IPS DF 6.9 (cell line): ENCODE measurements at regions not wholly inside any gene's neighbourhood (a gene's known extent, or its start where the extent isn't known, plus 50 kb on each side); places are given as distances from the start of the nearest gene placed in this dataset.

Source experiments
- DNase-seq: peaks from one replicate; pipeline ENCODE4 v3.0.0-alpha.2; 2013; ENCODE audit warnings: low read depth, low spot score
- H3K27ac ChIP-seq: one replicate; pipeline ENCODE4 v1.5.1; 2013; ENCODE audit warnings: low read length, control low read depth
- H3K27me3 ChIP-seq: 2 replicates; pipeline ENCODE4 v1.6.1; 2013; ENCODE audit warnings: mild to moderate bottlenecking, low read length; ENCODE audit not compliant: control insufficient read depth, insufficient read depth
- H3K36me3 ChIP-seq: 2 replicates; pipeline ENCODE4 v1.6.1; 2013; ENCODE audit warnings: low read length; ENCODE audit not compliant: control insufficient read depth, insufficient read depth
- H3K4me1 ChIP-seq: 2 replicates; pipeline ENCODE4 v1.6.1; 2013; ENCODE audit warnings: low read length; ENCODE audit not compliant: control insufficient read depth, insufficient read depth
- H3K4me3 ChIP-seq: 2 replicates; pipeline ENCODE4 v1.5.1; 2013; ENCODE audit warnings: mild to moderate bottlenecking, low read length
- H3K9me3 ChIP-seq: 2 replicates; pipeline ENCODE4 v1.6.1; 2013; ENCODE audit warnings: low read length, inconsistent platforms; ENCODE audit not compliant: control insufficient read depth, insufficient read depth
- WGBS: extraction: QIAGEN DNeasy Blood & Tissue Kit; methylation state at CpG from one replicate; pipeline ENCODE4 v1.1.7; 2013; ENCODE audit warnings: mixed read lengths, missing lambda C conversion rate; ENCODE audit not compliant: insufficient read length, insufficient coverage; 5-methylcytosine and 5-hydroxymethylcytosine counted together

DNA sequence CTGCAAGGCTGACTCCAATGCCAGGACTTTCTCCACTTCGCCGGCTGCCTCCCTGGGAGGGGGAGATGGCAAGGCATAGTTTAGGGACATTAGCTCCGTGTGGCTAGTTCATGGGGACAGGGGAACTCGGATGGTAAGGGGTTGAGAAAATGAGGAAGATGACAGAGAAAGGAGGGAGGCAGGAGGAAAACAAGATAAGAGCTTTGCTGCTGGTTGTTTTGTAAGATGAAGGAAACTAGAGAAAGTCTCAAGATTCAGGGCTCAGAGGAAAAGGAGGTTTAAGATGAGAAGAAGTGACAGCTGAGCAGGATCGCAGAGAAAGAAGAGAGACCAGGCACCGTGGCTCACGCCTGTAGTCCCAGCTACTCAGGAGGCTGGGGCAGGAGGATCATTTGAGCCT is 180.9 kb upstream of the RREB1 start:
- H3K27me3 ChIP-seq, result no peaks in the 10 kb centered on the region
- no CpG with 5 or more reads among the region's 7 CpGs for WGBS
- no peaks in the 10 kb centered on the region for H3K9me3 ChIP-seq
- no peaks in the 10 kb centered on the region for H3K36me3 ChIP-seq
- DNase-seq, result no peak
- H3K4me3 ChIP-seq, result no peak overlapping the region
- no peaks in the 10 kb centered on the region; the same call in 1 of the 2 replicates for H3K4me1 ChIP-seq
- H3K27ac ChIP-seq, result no peak overlapping the region

DNA sequence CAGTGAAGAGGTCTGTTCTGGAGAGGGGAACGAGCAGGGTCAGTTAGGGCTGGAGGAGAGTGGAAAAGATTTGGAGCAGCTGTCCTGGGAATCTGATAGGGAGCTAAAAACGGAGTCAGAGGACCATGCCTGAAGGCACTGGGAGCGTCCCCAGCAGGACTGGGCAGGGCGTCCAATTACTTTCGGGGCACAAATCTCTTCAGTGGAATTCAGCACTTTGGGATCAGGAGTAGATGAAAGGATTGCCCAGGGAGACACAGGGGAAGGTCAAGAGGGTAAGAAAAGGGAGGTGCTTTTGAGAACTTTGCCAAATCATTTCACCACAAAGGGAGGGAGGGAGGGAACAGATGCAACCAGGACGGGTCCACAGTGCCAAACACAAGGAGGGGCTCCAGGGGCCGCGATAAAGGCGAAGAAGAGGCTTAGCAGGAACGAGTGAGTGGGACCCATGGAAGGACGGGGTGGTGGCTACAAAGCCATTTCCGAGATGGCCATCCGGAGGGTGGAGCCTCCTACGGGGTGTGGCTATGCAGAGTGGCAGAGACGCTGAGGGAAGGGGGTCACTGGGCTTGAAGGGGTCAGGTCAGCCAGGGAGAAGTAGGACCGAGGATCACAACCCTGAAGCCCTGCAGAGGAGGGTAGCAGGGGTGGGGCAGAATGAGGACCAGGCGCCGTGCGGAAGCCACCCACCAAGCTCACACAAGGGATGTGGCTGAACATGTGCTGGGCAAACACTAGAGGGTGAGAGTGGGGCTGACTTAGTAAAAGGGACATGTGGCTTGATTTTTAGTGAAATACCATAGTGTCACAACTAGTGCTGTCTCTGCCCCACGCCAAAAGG is 180.0 kb upstream of the RREB1 start:
- H3K9me3 ChIP-seq, result no peaks in the 10 kb centered on the region
- no peak for DNase-seq
- no peaks in the 10 kb centered on the region; the same call in 1 of the 2 replicates for H3K4me1 ChIP-seq
- H3K27me3 ChIP-seq, result no peaks in the 10 kb centered on the region
- no peak overlapping the region for H3K4me3 ChIP-seq
- WGBS, result no CpG with 5 or more reads among the region's 20 CpGs
- no peaks in the 10 kb centered on the region for H3K36me3 ChIP-seq
- no peak overlapping the region for H3K27ac ChIP-seq

DNA sequence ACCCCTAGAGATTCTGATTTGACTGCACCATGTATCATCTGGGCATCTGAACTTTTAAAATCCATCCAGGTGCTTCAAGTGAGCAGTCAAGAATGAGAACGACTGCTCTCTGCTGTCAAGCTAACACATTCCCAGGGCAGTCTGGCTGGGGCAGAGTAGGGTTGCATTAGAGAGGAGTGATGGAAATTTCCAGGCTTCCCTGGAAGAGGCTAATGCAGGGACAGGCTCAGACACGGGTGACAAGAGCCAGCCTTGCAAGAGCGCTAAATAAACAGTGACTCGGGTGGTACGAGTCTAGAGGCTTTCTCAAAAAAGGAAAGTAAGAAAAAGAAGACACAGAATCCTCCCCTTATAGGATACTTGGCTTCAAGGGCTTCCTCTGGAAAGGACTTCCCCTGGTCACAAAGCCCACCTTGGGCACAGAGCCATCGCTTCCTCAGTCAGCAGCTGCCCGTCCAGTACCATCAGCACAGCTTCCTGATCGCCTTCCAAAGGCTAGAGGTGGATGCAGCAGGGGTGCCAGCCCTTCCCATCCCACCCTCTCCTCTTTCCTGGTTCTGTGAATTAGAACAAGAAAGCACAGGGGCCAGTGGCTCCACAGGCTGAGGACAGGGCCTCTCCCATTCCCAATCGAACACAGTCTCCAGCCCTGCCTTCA is 177.4 kb upstream of the RREB1 start:
- Histone ChIP-seq H3K27ac (no peak overlapping the region), H3K36me3 (no peaks in the 10 kb centered on the region), H3K4me1 (no peaks in the 10 kb centered on the region; the same call in 1 of the 2 replicates), H3K27me3 (no peaks in the 10 kb centered on the region), H3K9me3 (no peaks in the 10 kb centered on the region), H3K4me3 (no peak overlapping the region)
- WGBS, result no CpG with 5 or more reads among the region's 9 CpGs
- no peak for DNase-seq

GRCh38 chr6:6931071-6932025 is 176.4 kb upstream of the RREB1 start:
- no peak overlapping the region for H3K27ac ChIP-seq
- no peak overlapping the region for H3K4me3 ChIP-seq
- DNase-seq, result no peak
- H3K36me3 ChIP-seq, result no peaks in the 10 kb centered on the region
- no peaks in the 10 kb centered on the region for H3K27me3 ChIP-seq
- no peaks in the 10 kb centered on the region; the same call in 1 of the 2 replicates for H3K4me1 ChIP-seq
- WGBS, result 100% methylated on average over 1 of the region's 9 CpGs
- no peaks in the 10 kb centered on the region for H3K9me3 ChIP-seq

- DNase-seq, result no peak
- no peak overlapping the region for H3K27ac ChIP-seq
- H3K4me3 ChIP-seq, result no peak overlapping the region
- H3K9me3 ChIP-seq, result no peaks in the 10 kb centered on the region
- no peaks in the 10 kb centered on the region for H3K36me3 ChIP-seq
- no peaks in the 10 kb centered on the region; the same call in 1 of the 2 replicates for H3K4me1 ChIP-seq
- 100% methylated on average over 3 of the region's 4 CpGs for WGBS
- H3K27me3 ChIP-seq, result no peaks in the 10 kb centered on the region
These were observed 175.4 kb upstream of the RREB1 start for GRCh38 chr6:6932341-6932740.

- Histone ChIP-seq H3K27ac (no peak overlapping the region), H3K4me3 (no peak overlapping the region), H3K27me3 (no peaks in the 10 kb centered on the region), H3K4me1 (no peaks in the 10 kb centered on the region; the same call in 1 of the 2 replicates), H3K36me3 (no peaks in the 10 kb centered on the region), H3K9me3 (no peaks in the 10 kb centered on the region)
- no peak for DNase-seq
- WGBS, result no CpG with 5 or more reads among the region's 7 CpGs
These were observed 174.8 kb upstream of the RREB1 start for GRCh38 chr6:6932968-6933367.

- DNase-seq, result no peak
- no peaks in the 10 kb centered on the region for H3K9me3 ChIP-seq
- no peak overlapping the region for H3K4me3 ChIP-seq
- WGBS, result no CpG with 5 or more reads among the region's 47 CpGs
- no peak overlapping the region for H3K27ac ChIP-seq
- no peaks in the 10 kb centered on the region for H3K36me3 ChIP-seq
- no peaks in the 10 kb centered on the region for H3K27me3 ChIP-seq
- H3K4me1 ChIP-seq, result no peaks in the 10 kb centered on the region
These were observed 167.4 kb upstream of the RREB1 start for GRCh38 chr6:6940031-6941025.

GRCh38 chr6:6941201-6941600 is 166.6 kb upstream of the RREB1 start:
- no peak for DNase-seq
- Histone ChIP-seq H3K36me3 (no peaks in the 10 kb centered on the region), H3K27ac (no peak overlapping the region), H3K4me3 (no peak overlapping the region), H3K9me3 (no peaks in the 10 kb centered on the region), H3K4me1 (no peaks in the 10 kb centered on the region), H3K27me3 (no peaks in the 10 kb centered on the region)
- WGBS, result no CpG with 5 or more reads among the region's 8 CpGs

DNA sequence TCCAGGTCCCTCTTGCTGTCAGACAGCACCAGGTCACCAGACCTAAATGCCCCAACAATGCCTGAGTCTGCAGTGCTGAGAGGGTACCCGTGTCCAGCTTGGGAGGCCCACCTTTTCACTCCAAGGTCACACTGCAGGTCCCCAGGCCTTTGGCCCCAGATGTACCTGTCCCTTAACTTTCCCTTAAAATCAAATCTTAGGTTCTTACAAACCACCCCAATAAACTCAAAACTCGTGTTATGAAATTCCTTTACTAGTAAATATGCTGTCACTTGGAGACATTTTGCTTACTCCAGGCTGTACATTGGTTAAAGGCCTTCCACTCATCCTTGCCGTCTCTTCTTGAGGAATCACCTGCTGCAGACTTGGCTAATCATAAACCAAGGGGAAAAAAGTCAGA is 165.7 kb upstream of the RREB1 start:
- Histone ChIP-seq H3K27ac (no peak overlapping the region), H3K36me3 (no peaks in the 10 kb centered on the region), H3K4me1 (no peaks in the 10 kb centered on the region), H3K27me3 (no peaks in the 10 kb centered on the region), H3K4me3 (no peak overlapping the region), H3K9me3 (no peaks in the 10 kb centered on the region)
- no CpG with 5 or more reads among the region's 3 CpGs for WGBS
- no peak for DNase-seq
